HG02588 (cell line): ENCODE measurements at regions not wholly inside any gene's neighbourhood (a gene's known extent, or its start where the extent isn't known, plus 50 kb on each side); places are given as distances from the start of the nearest gene placed in this dataset.
A peak's percentile ranks its signal among the peaks of the same experiment; 100 is the strongest.
"Not testable (repeated sequence)": the region's sequence is repeated elsewhere in the genome, so short reads cannot be mapped to it uniquely, and the experiment has no call there.

Source experiments
- ATAC-seq: cut with Tn5 transposase; IDR thresholded peaks from one replicate; pipeline ENCODE4 v1.9.1; 2021; ENCODE audit warnings: mild to moderate bottlenecking, moderate library complexity; ENCODE audit not compliant: unreplicated experiment

GRCh38 chr2:87476223-87476872, 271.5 kb upstream of the PLGLB2 start:
- ATAC-seq = not testable (repeated sequence)

GRCh38 chr2:87476936-87477335, 271.0 kb upstream of the PLGLB2 start:
- not testable (repeated sequence) for ATAC-seq

DNA sequence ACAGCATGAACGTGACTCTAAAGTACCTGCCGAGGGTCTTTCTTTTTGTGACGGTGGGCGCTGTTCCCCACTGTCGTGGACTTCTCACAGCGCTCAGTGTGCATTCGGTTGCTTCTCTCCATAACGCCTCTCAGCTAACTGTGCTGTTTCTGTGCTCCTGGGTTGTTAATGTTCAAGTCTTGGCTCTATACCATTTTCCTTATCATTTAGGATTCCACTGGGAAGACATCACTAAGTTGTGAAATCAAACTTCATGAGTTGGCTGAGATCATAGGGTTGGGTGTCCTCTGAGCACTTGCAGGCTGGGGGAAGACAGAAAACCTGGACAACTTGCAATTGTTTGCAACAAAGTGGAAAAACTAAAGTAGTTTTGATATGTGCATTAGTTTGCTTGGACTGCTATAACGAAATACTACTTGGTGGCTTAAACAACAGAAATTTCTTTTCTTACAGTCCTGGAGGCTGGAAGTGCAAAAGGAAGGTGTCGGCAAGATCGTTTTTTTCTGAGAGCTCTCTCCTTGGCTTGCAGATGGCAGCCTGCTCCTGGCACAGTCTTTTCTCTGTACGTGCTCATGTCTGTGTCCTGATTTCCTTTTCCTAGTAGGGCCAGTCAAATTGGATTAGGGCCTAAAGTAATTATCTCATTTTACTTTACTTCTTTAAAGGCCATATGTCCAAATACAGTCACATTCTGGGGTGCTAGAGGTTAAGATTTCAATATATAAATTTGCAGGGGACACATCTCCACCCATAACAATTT, 270.0 kb upstream of the PLGLB2 start:
- ATAC-seq = not testable (repeated sequence)

- ATAC-seq = not testable (repeated sequence)
Observed at GRCh38 chr2:87478911-87479310, 269.0 kb upstream of the PLGLB2 start.

DNA sequence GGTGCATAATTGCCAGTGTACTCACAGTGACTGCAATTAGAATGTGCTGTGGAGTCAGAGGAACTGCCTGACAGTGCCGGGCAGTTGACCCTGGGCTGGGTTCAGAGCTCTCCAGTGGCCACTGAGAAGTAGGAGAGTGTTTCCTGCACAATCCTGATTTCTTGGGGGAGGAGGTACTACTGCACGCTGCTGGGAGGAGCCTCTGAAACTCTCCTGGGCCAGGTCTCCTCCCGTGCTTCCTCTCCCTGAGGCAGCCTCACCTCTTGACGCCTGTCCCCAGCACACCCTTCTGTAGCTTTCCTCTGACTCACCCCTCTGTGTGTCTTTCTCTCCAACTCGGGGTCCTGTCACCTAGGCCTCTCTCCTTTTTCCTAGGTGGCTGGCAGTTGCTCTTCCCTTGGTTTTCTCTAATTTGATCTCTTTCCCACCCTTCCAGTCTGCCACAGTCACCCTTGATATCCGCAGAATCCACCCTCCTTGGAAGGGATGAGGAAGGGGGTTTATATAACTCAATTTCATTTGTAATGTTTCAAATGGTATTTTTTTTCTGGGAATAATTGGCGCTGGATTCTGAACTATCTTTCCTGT, 264.7 kb upstream of the PLGLB2 start:
- not testable (repeated sequence) for ATAC-seq

- not testable (repeated sequence) for ATAC-seq
Observed at GRCh38 chr2:87484363-87484762, 263.5 kb upstream of the PLGLB2 start.

DNA sequence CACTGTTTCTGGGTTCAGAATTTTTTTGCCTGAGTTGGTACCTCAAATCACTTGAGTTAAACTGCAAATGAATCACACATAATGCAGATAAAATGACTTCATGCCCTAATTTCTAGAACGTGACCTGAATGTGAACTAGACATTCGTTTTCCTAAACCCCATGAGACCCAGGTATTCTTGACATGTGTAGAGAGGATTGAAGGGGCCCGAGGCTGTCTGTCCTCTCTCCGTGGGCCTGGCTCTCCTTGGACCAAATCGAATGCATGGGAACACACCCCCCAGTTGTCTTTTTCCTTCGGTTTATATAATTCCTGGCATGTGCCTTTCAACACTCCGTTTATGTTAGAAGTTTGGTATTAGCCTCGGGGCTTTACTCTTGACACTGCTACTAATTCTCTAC, 262.4 kb upstream of the PLGLB2 start:
- peak; percentile 4 for ATAC-seq

GRCh38 chr2:87485884-87486283, 262.0 kb upstream of the PLGLB2 start:
- peak; percentile 94 for ATAC-seq

DNA sequence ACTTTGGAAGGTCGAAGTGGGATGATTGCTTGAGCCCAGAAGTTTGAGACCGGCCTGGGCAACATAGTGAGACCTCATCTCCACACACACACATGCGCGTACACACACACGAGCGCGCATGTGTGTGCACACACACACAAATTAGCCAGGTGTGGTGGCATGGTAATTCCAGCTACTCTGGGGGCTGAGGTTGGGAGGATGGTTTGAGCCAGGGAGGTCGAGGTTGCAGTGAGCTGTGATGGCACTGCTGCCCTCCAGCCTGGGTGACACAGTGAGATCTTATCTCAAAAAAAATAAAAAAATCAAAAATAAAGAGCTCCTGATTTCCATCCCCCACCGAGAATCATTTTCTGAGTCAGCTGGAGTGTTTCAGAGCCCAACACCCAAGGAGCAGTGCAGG, 261.5 kb upstream of the PLGLB2 start:
- ATAC-seq = peak; percentile 1

DNA sequence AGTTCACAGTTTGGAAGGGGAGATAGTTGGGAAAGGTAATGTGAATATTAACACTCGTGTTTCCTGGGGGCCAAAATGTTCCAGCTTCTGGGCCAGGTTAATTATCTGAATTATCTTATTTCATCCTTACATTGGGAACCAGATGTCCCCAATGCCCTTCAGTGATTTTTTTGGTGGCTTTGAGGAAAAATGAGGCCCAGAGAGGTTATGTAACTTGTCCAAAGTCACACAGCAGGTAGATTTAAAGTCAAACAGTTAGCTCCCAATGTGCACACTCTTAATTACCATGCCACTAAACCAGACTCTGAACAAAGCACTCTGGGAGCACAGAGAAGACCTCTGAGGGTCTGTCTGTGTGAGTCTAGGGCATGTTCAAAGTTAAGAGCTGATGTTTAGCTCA, 259.9 kb upstream of the PLGLB2 start:
- not testable (repeated sequence) for ATAC-seq

GRCh38 chr2:87488991-87489390, 258.9 kb upstream of the PLGLB2 start:
- ATAC-seq = not testable (repeated sequence)

- ATAC-seq = not testable (repeated sequence)
Observed at GRCh38 chr2:87494846-87495245, 253.0 kb upstream of the PLGLB2 start.

- ATAC-seq = not testable (repeated sequence)
Observed at GRCh38 chr2:87495455-87495854, 252.4 kb upstream of the PLGLB2 start.

GRCh38 chr2:87496036-87497006, 251.6 kb upstream of the PLGLB2 start:
- peak; percentile 73 for ATAC-seq

DNA sequence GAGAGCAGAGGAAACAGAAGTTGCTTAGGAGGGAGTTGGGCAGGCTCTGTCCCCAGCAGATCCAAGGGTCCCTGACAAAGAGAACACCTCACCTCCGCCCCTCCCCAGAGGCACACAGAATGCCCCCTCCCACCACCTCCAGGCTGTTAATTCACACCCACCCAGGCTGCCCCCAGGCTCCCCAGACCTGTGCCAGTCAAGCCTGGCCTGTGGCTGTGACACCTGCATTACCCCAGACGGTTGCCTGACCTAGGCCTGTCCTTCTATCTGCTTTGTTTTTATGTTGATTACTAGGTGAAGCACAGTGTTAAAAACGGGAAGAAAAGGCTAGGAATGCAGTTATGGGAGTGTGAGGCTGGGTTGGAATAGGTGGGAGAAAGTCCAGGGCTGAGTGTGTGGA, 250.8 kb upstream of the PLGLB2 start:
- not testable (repeated sequence) for ATAC-seq

DNA sequence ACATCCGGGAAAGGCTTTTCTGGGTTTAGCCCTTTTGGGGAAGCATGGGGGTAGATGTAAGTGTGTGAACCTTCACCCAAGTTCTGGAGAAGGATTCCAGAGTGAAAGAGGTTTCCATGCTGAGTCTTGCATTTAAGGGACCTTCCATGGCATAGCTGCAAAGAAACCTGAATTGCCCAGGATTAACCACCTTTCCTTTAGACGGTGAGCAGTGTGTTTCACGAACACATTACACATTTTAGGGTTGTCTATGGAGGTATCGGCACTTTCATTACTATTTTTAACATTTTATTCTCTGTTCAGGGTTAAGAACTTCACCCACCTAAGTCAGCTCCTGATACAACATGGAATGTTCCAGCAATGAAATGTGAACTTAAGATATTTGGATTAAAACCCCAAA, 250.2 kb upstream of the PLGLB2 start:
- not testable (repeated sequence) for ATAC-seq

- peak; percentile 78 for ATAC-seq
Observed at GRCh38 chr2:87498169-87498853, 249.6 kb upstream of the PLGLB2 start.

GRCh38 chr2:87498854-87499238, 249.0 kb upstream of the PLGLB2 start:
- not testable (repeated sequence) for ATAC-seq

DNA sequence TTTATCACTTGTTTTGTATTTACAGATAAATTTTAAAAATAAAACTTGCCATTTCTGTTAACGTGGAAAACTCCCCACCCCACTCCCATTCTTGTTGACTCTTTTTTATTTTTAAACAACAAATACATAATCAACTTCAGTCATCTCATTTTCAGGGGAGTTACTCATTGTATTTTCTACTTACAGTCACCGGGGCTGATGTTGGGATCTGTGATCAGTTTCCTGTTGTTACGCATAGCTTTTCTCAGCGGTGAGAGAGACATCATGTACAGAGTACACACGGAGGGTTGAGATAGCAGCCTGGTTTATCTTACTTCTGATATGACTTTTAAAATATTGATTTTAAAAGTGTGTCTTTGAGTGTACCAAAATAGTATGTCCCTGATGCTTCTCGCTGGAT, 248.0 kb upstream of the PLGLB2 start:
- not testable (repeated sequence) for ATAC-seq

GRCh38 chr2:87500421-87500820, 247.5 kb upstream of the PLGLB2 start:
- not testable (repeated sequence) for ATAC-seq
